Stimulated activated naive CD8-positive, alpha-beta T cell treated with anti-CD3 and anti-CD28 coated beads, Interleukin-15, amount 100 ng/mL, for 72 hours (primary cell): ENCODE measurements at regions not wholly inside any gene's neighbourhood (a gene's known extent, or its start where the extent isn't known, plus 50 kb on each side); places are given as distances from the start of the nearest gene placed in this dataset.
A peak's percentile ranks its signal among the peaks of the same experiment; 100 is the strongest.
"Not testable (repeated sequence)": the region's sequence is repeated elsewhere in the genome, so short reads cannot be mapped to it uniquely, and the experiment has no call there.

ENCODE experiments used
- ATAC-seq: fragments of 150-1000 bp; cut with Tn5 transposase; 2 replicates; pipeline ENCODE4 v1.10.0; 2021; ENCODE audit warnings: mild to moderate bottlenecking, moderate library complexity
- DNase-seq, 2 donors: peaks; one replicate each; pipeline ENCODE4 v3.0.0; 2021 to 2022
- H3K27ac Mint-ChIP-seq, 2 donors: one replicate each; pipeline ENCODE4 v1.8.0; 2022; ENCODE audit warnings: mild to moderate bottlenecking in 2 of 2, mixed read lengths in 2 of 2, moderate library complexity in 2 of 2
- H3K27me3 Mint-ChIP-seq: one replicate; pipeline ENCODE4 v1.8.0; 2022; ENCODE audit warnings: mixed read lengths
- H3K4me1 Mint-ChIP-seq: one replicate; pipeline ENCODE4 v1.8.0; 2022; ENCODE audit warnings: mild to moderate bottlenecking, mixed read lengths
- H3K4me3 Mint-ChIP-seq, 2 donors: one replicate each; pipeline ENCODE4 v1.8.0; 2022; ENCODE audit warnings: mild to moderate bottlenecking in 2 of 2, mixed read lengths in 2 of 2, moderate library complexity in 1 of 2
- H3K9me3 Mint-ChIP-seq, 2 donors: one replicate each; pipeline ENCODE4 v1.8.0; 2022; ENCODE audit warnings: mixed read lengths in 2 of 2

GRCh38 chr1:164137273-164137925 is 421.6 kb upstream of the PBX1 start:
- no peak overlapping the region for H3K4me3 Mint-ChIP-seq
- H3K27ac Mint-ChIP-seq, result no peak overlapping the region
- no peaks in the 10 kb centered on the region for H3K27me3 Mint-ChIP-seq
- peaks cover 6 to 7% of the 10 kb centered on the region in 2 donors for H3K9me3 Mint-ChIP-seq
- DNase-seq (no peak), ATAC-seq (no peak)
- no peaks in the 10 kb centered on the region for H3K4me1 Mint-ChIP-seq

- H3K27ac Mint-ChIP-seq, result no peak overlapping the region
- no peaks in the 10 kb centered on the region for H3K27me3 Mint-ChIP-seq
- no peak overlapping the region for H3K4me3 Mint-ChIP-seq
- DNase-seq, result no peak
- no peaks in the 10 kb centered on the region for H3K4me1 Mint-ChIP-seq
- no peak for ATAC-seq
- H3K9me3 Mint-ChIP-seq, result peaks cover 12 to 17% of the 10 kb centered on the region in 2 donors
These were observed 417.2 kb upstream of the PBX1 start for GRCh38 chr1:164141797-164142196.

GRCh38 chr1:164154622-164155021 is 404.4 kb upstream of the PBX1 start:
- Mint-ChIP-seq H3K27me3 (no peaks in the 10 kb centered on the region), H3K4me1 (no peaks in the 10 kb centered on the region), H3K27ac (no peak overlapping the region), H3K9me3 (peaks cover 5 to 7% of the 10 kb centered on the region in 2 donors), H3K4me3 (no peak overlapping the region)
- no peak for DNase-seq
- no peak for ATAC-seq

GRCh38 chr1:164155347-164155746 is 403.6 kb upstream of the PBX1 start:
- no peak overlapping the region for H3K27ac Mint-ChIP-seq
- no peaks in the 10 kb centered on the region for H3K27me3 Mint-ChIP-seq
- no peak overlapping the region for H3K4me3 Mint-ChIP-seq
- ATAC-seq (no peak), DNase-seq (no peak)
- H3K4me1 Mint-ChIP-seq, result no peaks in the 10 kb centered on the region
- H3K9me3 Mint-ChIP-seq, result peaks cover 5 to 7% of the 10 kb centered on the region in 2 donors

- Mint-ChIP-seq H3K27ac (no peak overlapping the region), H3K4me3 (no peak overlapping the region), H3K27me3 (no peaks in the 10 kb centered on the region), H3K9me3 (peaks cover 8 to 23% of the 10 kb centered on the region in 2 donors), H3K4me1 (no peaks in the 10 kb centered on the region)
- DNase-seq, result no peak
- no peak for ATAC-seq
These were observed 395.6 kb upstream of the PBX1 start for GRCh38 chr1:164163289-164163849.

GRCh38 chr1:164165466-164165865 is 393.5 kb upstream of the PBX1 start:
- H3K4me3 Mint-ChIP-seq, result no peak overlapping the region
- H3K9me3 Mint-ChIP-seq, result peaks cover 13 to 41% of the 10 kb centered on the region in 2 donors
- no peaks in the 10 kb centered on the region for H3K4me1 Mint-ChIP-seq
- H3K27me3 Mint-ChIP-seq, result no peaks in the 10 kb centered on the region
- H3K27ac Mint-ChIP-seq, result no peak overlapping the region
- DNase-seq (no peak), ATAC-seq (no peak)

- peaks cover 13 to 36% of the 10 kb centered on the region in 2 donors for H3K9me3 Mint-ChIP-seq
- not testable (repeated sequence) for DNase-seq, H3K4me3 Mint-ChIP-seq, H3K27me3 Mint-ChIP-seq, H3K4me1 Mint-ChIP-seq, ATAC-seq, H3K27ac Mint-ChIP-seq
These were observed 392.5 kb upstream of the PBX1 start for GRCh38 chr1:164166454-164166853.

- no peaks in the 10 kb centered on the region for H3K4me1 Mint-ChIP-seq
- DNase-seq (no peak), ATAC-seq (no peak)
- no peaks in the 10 kb centered on the region for H3K27me3 Mint-ChIP-seq
- H3K27ac Mint-ChIP-seq, result no peak overlapping the region
- H3K9me3 Mint-ChIP-seq, result peaks cover 21 to 31% of the 10 kb centered on the region in 2 donors
- no peak overlapping the region for H3K4me3 Mint-ChIP-seq
These were observed 381.9 kb upstream of the PBX1 start for GRCh38 chr1:164177118-164177517.

GRCh38 chr1:164180824-164181223 is 378.2 kb upstream of the PBX1 start:
- DNase-seq (no peak), ATAC-seq (no peak)
- peaks cover 22 to 33% of the 10 kb centered on the region in 2 donors for H3K9me3 Mint-ChIP-seq
- no peaks in the 10 kb centered on the region for H3K27me3 Mint-ChIP-seq
- no peaks in the 10 kb centered on the region for H3K4me1 Mint-ChIP-seq
- H3K27ac Mint-ChIP-seq, result peak overlapping the region in 1 of 2 donors; percentile 34
- H3K4me3 Mint-ChIP-seq, result no peak overlapping the region

- Mint-ChIP-seq H3K27ac (no peak overlapping the region), H3K4me3 (no peak overlapping the region), H3K9me3 (peaks cover 22 to 30% of the 10 kb centered on the region in 2 donors), H3K4me1 (no peaks in the 10 kb centered on the region), H3K27me3 (no peaks in the 10 kb centered on the region)
- no peak for DNase-seq
- no peak for ATAC-seq
These were observed 374.9 kb upstream of the PBX1 start for GRCh38 chr1:164183854-164184635.

GRCh38 chr1:164186881-164187280 is 372.1 kb upstream of the PBX1 start:
- Mint-ChIP-seq H3K27me3 (no peaks in the 10 kb centered on the region), H3K4me3 (no peak overlapping the region), H3K9me3 (peaks cover 6 to 22% of the 10 kb centered on the region in 2 donors), H3K4me1 (no peaks in the 10 kb centered on the region), H3K27ac (no peak overlapping the region)
- DNase-seq (no peak), ATAC-seq (no peak)

GRCh38 chr1:164188497-164188896 is 370.5 kb upstream of the PBX1 start:
- peaks cover 0 to 28% of the 10 kb centered on the region in 2 donors for H3K9me3 Mint-ChIP-seq
- ATAC-seq (no peak), DNase-seq (no peak)
- H3K4me1 Mint-ChIP-seq, result no peaks in the 10 kb centered on the region
- H3K27me3 Mint-ChIP-seq, result no peaks in the 10 kb centered on the region
- H3K27ac Mint-ChIP-seq, result no peak overlapping the region
- no peak overlapping the region for H3K4me3 Mint-ChIP-seq

- peaks cover 3 to 19% of the 10 kb centered on the region in 2 donors for H3K9me3 Mint-ChIP-seq
These were observed 367.8 kb upstream of the PBX1 start for GRCh38 chr1:164191191-164191590.

GRCh38 chr1:164210211-164210739 is 348.7 kb upstream of the PBX1 start:
- H3K4me1 Mint-ChIP-seq, result no peaks in the 10 kb centered on the region
- peaks cover 1 to 3% of the 10 kb centered on the region in 2 donors for H3K9me3 Mint-ChIP-seq
- H3K4me3 Mint-ChIP-seq, result no peak overlapping the region
- ATAC-seq (no peak), DNase-seq (no peak)
- H3K27me3 Mint-ChIP-seq, result no peaks in the 10 kb centered on the region
- H3K27ac Mint-ChIP-seq, result no peak overlapping the region

More at GRCh38 chr1:164191191-164191590, 367.8 kb upstream of the PBX1 start:
- Mint-ChIP-seq H3K4me1 (no peaks in the 10 kb centered on the region), H3K4me3 (no peak overlapping the region), H3K27me3 (no peaks in the 10 kb centered on the region), H3K27ac (no peak overlapping the region)
- ATAC-seq (no peak), DNase-seq (no peak)

- ATAC-seq, result no peak
- no peaks in the 10 kb centered on the region for H3K27me3 Mint-ChIP-seq
- H3K9me3 Mint-ChIP-seq, result peaks cover 0 to 15% of the 10 kb centered on the region in 2 donors
- no peak overlapping the region for H3K27ac Mint-ChIP-seq
- H3K4me3 Mint-ChIP-seq, result no peak overlapping the region
- H3K4me1 Mint-ChIP-seq, result no peaks in the 10 kb centered on the region
- no peak for DNase-seq
These were observed 335.6 kb upstream of the PBX1 start for GRCh38 chr1:164223378-164223777.

GRCh38 chr1:164225011-164225410 is 334.0 kb upstream of the PBX1 start:
- Mint-ChIP-seq H3K9me3 (peaks cover 3 to 7% of the 10 kb centered on the region in 2 donors), H3K4me1 (no peaks in the 10 kb centered on the region), H3K27ac (no peak overlapping the region), H3K4me3 (no peak overlapping the region), H3K27me3 (no peaks in the 10 kb centered on the region)
- DNase-seq (no peak), ATAC-seq (no peak)
